ENCODE measurements at regions not wholly inside any gene's neighbourhood (a gene's known extent, or its start where the extent isn't known, plus 50 kb on each side); places are given as distances from the start of the nearest gene placed in this dataset.

DNA sequence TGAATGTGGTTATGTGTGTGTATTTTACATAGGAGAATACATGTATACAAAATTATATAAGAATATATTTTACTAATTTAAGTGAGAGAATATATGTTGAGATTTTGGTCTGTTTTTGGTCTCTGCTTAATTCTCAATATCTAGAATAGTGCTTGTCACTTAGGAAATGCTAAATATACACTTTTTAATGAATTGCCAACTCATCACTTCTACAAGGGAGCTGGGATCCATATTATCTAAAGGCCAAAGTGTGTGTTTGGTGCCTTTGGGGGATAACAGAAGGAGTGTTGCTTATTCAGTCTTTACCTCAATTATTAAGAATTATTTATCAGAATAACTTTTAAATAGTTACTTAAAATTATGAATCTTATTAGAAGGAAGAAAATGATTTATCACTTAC is 1304.8 kb downstream of the HACE1 start:
- H3K36me3 Mint-ChIP-seq (ENCODE audit: unreplicated experiment): peaks cover 4% of the 10 kb centered on the region
- no peak for DNase-seq
- H3K27me3 Mint-ChIP-seq (ENCODE audit: unreplicated experiment): no peaks in the 10 kb centered on the region
- no peak overlapping the region for H3K27ac Mint-ChIP-seq (ENCODE audit: unreplicated experiment)
- TF ChIP-seq, protein P1, sequence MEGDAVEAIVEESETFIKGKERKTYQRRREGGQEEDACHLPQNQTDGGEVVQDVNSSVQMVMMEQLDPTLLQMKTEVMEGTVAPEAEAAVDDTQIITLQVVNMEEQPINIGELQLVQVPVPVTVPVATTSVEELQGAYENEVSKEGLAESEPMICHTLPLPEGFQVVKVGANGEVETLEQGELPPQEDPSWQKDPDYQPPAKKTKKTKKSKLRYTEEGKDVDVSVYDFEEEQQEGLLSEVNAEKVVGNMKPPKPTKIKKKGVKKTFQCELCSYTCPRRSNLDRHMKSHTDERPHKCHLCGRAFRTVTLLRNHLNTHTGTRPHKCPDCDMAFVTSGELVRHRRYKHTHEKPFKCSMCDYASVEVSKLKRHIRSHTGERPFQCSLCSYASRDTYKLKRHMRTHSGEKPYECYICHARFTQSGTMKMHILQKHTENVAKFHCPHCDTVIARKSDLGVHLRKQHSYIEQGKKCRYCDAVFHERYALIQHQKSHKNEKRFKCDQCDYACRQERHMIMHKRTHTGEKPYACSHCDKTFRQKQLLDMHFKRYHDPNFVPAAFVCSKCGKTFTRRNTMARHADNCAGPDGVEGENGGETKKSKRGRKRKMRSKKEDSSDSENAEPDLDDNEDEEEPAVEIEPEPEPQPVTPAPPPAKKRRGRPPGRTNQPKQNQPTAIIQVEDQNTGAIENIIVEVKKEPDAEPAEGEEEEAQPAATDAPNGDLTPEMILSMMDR (IDR thresholded peaks at IDR 0.05; ENCODE audit: partially characterized antibody, unreplicated experiment): no peak
- H3K4me1 Mint-ChIP-seq (ENCODE audit: low read depth, unreplicated experiment): no peaks in the 10 kb centered on the region
- no peak overlapping the region for H3K4me3 Mint-ChIP-seq (ENCODE audit: unreplicated experiment)
- no peaks in the 10 kb centered on the region for H3K9me3 Mint-ChIP-seq (ENCODE audit: unreplicated experiment)

DNA sequence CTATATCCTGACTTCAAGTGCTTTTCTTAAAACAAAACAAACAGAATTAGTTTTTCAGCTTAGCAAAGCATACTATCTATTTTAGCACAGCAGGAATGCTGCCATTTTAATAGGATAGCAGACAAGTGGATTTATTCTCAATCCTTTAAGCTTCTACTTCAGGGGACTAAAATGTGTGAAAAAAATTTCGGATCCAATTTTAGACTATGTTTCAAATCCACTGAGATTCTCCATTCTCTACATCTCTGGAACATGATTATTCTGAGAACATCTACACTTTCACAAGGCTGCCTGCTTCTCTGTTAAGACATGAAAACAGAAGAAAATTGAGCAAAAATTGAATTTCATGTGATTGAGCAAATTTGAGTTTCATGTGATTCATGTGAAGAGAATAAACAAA is 1321.3 kb downstream of the HACE1 start:
- Mint-ChIP-seq H3K4me3 (ENCODE audit: unreplicated experiment) (no peak overlapping the region), H3K4me1 (ENCODE audit: low read depth, unreplicated experiment) (no peaks in the 10 kb centered on the region), H3K36me3 (ENCODE audit: unreplicated experiment) (no peaks in the 10 kb centered on the region), H3K27me3 (ENCODE audit: unreplicated experiment) (no peaks in the 10 kb centered on the region), H3K9me3 (ENCODE audit: unreplicated experiment) (no peaks in the 10 kb centered on the region), H3K27ac (ENCODE audit: unreplicated experiment) (no peak overlapping the region)
- TF ChIP-seq, protein P1 (IDR thresholded peaks at IDR 0.05; ENCODE audit: partially characterized antibody, unreplicated experiment): no peak
- DNase-seq: no peak

DNA sequence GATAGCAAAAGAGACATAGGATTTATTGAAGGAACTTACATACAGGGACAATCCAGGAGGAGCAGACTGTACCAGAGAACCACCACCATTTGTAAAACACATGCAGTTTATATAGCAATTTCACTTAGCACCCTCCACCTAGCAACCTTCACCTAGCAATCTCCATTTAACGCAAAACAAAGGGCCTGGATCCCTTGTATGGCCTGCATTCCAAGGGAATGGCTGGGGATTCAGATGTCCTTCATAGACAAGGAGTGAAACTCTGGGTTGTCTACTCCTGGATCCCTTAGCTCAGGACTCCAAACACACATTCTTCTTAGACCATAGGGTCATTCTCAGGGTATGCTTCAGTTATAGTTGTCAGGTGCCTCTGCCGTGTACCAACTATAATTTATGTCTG is 1324.9 kb downstream of the HACE1 start:
- TF ChIP-seq, protein P1 (IDR thresholded peaks at IDR 0.05; ENCODE audit: partially characterized antibody, unreplicated experiment): no peak
- no peak for DNase-seq
- no peaks in the 10 kb centered on the region for H3K9me3 Mint-ChIP-seq (ENCODE audit: unreplicated experiment)
- H3K4me1 Mint-ChIP-seq (ENCODE audit: low read depth, unreplicated experiment): no peaks in the 10 kb centered on the region
- H3K36me3 Mint-ChIP-seq (ENCODE audit: unreplicated experiment): no peaks in the 10 kb centered on the region
- H3K4me3 Mint-ChIP-seq (ENCODE audit: unreplicated experiment): no peak overlapping the region
- H3K27ac Mint-ChIP-seq (ENCODE audit: unreplicated experiment): no peak overlapping the region
- no peaks in the 10 kb centered on the region for H3K27me3 Mint-ChIP-seq (ENCODE audit: unreplicated experiment)

DNA sequence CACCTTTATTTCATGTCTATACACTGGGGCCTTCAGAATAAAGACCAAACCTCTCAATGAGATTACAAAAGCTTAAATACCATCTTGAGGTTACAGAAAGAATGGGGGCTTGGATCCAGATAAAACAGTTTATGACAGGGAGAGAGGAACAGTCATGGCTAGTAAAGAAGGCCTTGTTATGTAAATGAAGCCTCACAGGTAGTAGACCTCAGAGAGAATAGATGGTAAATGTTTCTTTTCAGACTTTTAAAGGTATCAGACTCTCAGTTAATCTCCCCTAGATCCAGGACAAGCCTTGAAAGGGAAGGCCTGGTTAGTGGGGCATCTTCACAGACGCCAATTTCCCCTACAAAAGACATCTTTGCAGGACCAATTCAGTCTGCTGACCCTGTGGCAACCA is 1325.6 kb downstream of the HACE1 start:
- Mint-ChIP-seq H3K4me3 (ENCODE audit: unreplicated experiment) (no peak overlapping the region), H3K27ac (ENCODE audit: unreplicated experiment) (no peak overlapping the region)
- DNase-seq: no peak

DNA sequence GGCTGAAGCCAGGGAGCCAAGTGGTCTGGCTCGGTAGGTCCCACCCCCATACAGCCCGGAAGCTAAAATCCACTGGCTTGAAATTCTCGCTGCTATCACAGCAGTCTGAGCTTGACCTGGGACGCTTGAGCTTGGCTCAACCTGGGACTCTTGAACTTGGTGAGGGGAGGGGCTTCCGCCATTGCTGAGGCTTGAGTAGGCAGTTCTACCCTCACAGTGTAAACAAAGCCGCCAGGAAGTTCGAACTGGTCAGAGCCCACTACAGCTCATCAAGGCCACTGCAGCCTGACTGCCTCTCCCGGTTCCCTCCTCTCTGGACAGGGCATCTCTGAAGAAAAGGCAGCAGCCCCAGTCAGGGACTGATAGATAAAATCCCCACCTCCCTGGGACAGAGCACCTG is 1337.7 kb downstream of the HACE1 start:
- no peak for DNase-seq
- H3K4me3 Mint-ChIP-seq (ENCODE audit: unreplicated experiment): no peak overlapping the region
- H3K4me1 Mint-ChIP-seq (ENCODE audit: low read depth, unreplicated experiment): no peaks in the 10 kb centered on the region
- H3K36me3 Mint-ChIP-seq (ENCODE audit: unreplicated experiment): no peaks in the 10 kb centered on the region
- H3K27ac Mint-ChIP-seq (ENCODE audit: unreplicated experiment): no peak overlapping the region
- H3K27me3 Mint-ChIP-seq (ENCODE audit: unreplicated experiment): peaks cover 7% of the 10 kb centered on the region
- TF ChIP-seq, protein P1 (IDR thresholded peaks at IDR 0.05; ENCODE audit: partially characterized antibody, unreplicated experiment): no peak
- no peaks in the 10 kb centered on the region for H3K9me3 Mint-ChIP-seq (ENCODE audit: unreplicated experiment)

More for the DNA sequence above, 1325.6 kb downstream of the HACE1 start:
- Mint-ChIP-seq H3K27me3 (ENCODE audit: unreplicated experiment) (no peaks in the 10 kb centered on the region), H3K36me3 (ENCODE audit: unreplicated experiment) (no peaks in the 10 kb centered on the region), H3K9me3 (ENCODE audit: unreplicated experiment) (no peaks in the 10 kb centered on the region), H3K4me1 (ENCODE audit: low read depth, unreplicated experiment) (no peaks in the 10 kb centered on the region)
- TF ChIP-seq, protein P1 (IDR thresholded peaks at IDR 0.05; ENCODE audit: partially characterized antibody, unreplicated experiment): no peak

Measured in glutamatergic neuron (in vitro differentiated cells).